ENCODE measurements at regions not wholly inside any gene's neighbourhood (a gene's known extent, or its start where the extent isn't known, plus 50 kb on each side); places are given as distances from the start of the nearest gene placed in this dataset.

DNA sequence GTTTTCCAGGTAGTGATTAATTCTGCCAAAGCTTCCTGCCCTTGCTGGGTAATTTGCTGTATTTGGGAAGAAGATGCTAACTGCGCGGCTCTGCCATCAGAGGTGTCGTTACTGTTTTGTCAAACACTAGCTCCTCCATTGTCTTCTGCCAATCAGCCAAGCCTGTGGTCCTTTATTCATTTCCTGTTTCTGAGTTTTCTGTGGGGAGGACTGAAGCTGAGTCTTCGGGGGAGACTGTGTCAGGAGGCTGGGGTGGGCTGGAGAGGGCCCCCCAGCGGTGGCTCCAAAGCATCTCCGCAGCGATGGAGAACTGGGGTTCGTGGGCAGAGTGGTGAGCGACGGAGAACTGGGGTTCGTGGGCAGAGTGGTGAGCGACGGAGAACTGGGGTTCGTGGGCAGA is 322.9 kb upstream of the B3GAT1 start:
- Histone ChIP-seq H2AFZ (ENCODE audit: low read depth, low read length) (no peak overlapping the region), H3K79me2 (ENCODE audit: insufficient read depth, low read length) (no peaks in the 10 kb centered on the region), H4K20me1 (ENCODE audit: insufficient read depth, low read length) (no peaks in the 10 kb centered on the region), H3K4me2 (ENCODE audit: low read length) (peak overlapping the region; percentile 21), H3K9me3 (ENCODE audit: insufficient read depth, low read depth, low read length) (peaks cover 3% of the 10 kb centered on the region), H3K9ac (ENCODE audit: low read length) (no peak overlapping the region), H3K36me3 (ENCODE audit: insufficient read depth, low read length) (no peaks in the 10 kb centered on the region), H3K4me1 (ENCODE audit: insufficient read depth, low read length) (peaks cover 2% of the 10 kb centered on the region), H3K27me3 (ENCODE audit: insufficient read depth, low read length) (no peaks in the 10 kb centered on the region), H3K27ac (ENCODE audit: low read depth, low read length) (no peak overlapping the region), H3K4me3 (ENCODE audit: insufficient read depth, low read depth, low read length) (no peak overlapping the region)
- no peaks in the 10 kb centered on the region for H3K9me3 Mint-ChIP-seq (ENCODE audit: unreplicated experiment)
- no peaks in the 10 kb centered on the region for H3K36me3 Mint-ChIP-seq (ENCODE audit: low read depth, unreplicated experiment)
- FAIRE-seq (no peak), DNase-seq (ENCODE audit: low read depth) (no peak)
- peaks cover 14% of the 10 kb centered on the region for H3K4me1 Mint-ChIP-seq (ENCODE audit: low read depth, unreplicated experiment)
- no peak overlapping the region for H3K27ac Mint-ChIP-seq (ENCODE audit: unreplicated experiment)
- H3K27me3 Mint-ChIP-seq (ENCODE audit: low read depth, unreplicated experiment): no peaks in the 10 kb centered on the region
- H3K4me3 Mint-ChIP-seq (ENCODE audit: unreplicated experiment): peak overlapping the region; percentile 27
- TF ChIP-seq, protein P1, sequence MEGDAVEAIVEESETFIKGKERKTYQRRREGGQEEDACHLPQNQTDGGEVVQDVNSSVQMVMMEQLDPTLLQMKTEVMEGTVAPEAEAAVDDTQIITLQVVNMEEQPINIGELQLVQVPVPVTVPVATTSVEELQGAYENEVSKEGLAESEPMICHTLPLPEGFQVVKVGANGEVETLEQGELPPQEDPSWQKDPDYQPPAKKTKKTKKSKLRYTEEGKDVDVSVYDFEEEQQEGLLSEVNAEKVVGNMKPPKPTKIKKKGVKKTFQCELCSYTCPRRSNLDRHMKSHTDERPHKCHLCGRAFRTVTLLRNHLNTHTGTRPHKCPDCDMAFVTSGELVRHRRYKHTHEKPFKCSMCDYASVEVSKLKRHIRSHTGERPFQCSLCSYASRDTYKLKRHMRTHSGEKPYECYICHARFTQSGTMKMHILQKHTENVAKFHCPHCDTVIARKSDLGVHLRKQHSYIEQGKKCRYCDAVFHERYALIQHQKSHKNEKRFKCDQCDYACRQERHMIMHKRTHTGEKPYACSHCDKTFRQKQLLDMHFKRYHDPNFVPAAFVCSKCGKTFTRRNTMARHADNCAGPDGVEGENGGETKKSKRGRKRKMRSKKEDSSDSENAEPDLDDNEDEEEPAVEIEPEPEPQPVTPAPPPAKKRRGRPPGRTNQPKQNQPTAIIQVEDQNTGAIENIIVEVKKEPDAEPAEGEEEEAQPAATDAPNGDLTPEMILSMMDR (IDR thresholded peaks at IDR 0.05; ENCODE audit: insufficient read depth, low read depth, low read length): no peak
- no peak for TF ChIP-seq EZH2 (IDR thresholded peaks at IDR 0.05; ENCODE audit: insufficient read depth, low read length)

DNA sequence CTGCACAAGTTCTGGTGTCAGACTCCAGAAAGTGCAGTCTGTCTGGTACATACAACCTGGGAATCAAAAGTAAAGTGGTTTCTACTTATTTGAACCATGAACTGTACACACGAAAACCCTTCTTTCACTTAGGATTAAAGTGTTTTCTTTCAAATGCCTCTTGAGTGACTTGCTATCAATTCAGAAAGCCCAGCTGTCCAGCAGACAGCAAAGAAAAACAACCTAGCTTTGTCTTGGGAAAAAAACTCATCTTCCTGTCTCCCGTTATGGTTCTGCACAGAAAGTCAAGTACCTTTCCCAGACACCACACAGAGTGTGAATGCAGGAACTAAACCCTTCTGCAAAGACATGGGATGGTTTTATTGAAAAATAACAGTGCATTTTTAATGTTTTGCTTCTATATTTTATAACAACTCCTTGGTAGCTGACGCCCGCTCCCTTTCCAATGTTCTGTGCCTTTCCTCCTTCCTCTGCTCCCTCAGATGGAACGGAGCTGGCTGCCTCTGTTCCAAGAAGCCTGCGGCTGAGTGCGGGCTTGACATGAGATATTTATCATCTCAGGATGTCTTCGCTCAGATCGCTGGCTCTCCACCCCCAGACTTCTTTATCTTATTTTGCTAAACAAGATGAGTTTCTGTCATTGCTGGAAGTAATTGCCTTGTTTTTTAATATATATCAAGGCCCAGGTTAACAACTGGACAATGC is 322.3 kb upstream of the B3GAT1 start:
- Histone ChIP-seq H3K9ac (ENCODE audit: low read length) (no peak overlapping the region), H3K27ac (ENCODE audit: low read depth, low read length) (no peak overlapping the region), H4K20me1 (ENCODE audit: insufficient read depth, low read length) (no peaks in the 10 kb centered on the region), H3K4me2 (ENCODE audit: low read length) (peak overlapping the region; percentile 21), H3K36me3 (ENCODE audit: insufficient read depth, low read length) (no peaks in the 10 kb centered on the region), H3K4me1 (ENCODE audit: insufficient read depth, low read length) (peaks cover 2% of the 10 kb centered on the region), H3K27me3 (ENCODE audit: insufficient read depth, low read length) (no peaks in the 10 kb centered on the region), H3K4me3 (ENCODE audit: insufficient read depth, low read depth, low read length) (no peak overlapping the region), H3K9me3 (ENCODE audit: insufficient read depth, low read depth, low read length) (peaks cover 3% of the 10 kb centered on the region), H2AFZ (ENCODE audit: low read depth, low read length) (no peak overlapping the region), H3K79me2 (ENCODE audit: insufficient read depth, low read length) (no peaks in the 10 kb centered on the region)
- H3K27ac Mint-ChIP-seq (ENCODE audit: unreplicated experiment): no peak overlapping the region
- DNase-seq (ENCODE audit: low read depth) (peak; percentile 10), FAIRE-seq (no peak)
- H3K27me3 Mint-ChIP-seq (ENCODE audit: low read depth, unreplicated experiment): no peaks in the 10 kb centered on the region
- peaks cover 14% of the 10 kb centered on the region for H3K4me1 Mint-ChIP-seq (ENCODE audit: low read depth, unreplicated experiment)
- TF ChIP-seq, protein P1 (IDR thresholded peaks at IDR 0.05; ENCODE audit: insufficient read depth, low read depth, low read length): no peak
- no peak for TF ChIP-seq EZH2 (IDR thresholded peaks at IDR 0.05; ENCODE audit: insufficient read depth, low read length)
- H3K4me3 Mint-ChIP-seq (ENCODE audit: unreplicated experiment): no peak overlapping the region
- no peaks in the 10 kb centered on the region for H3K36me3 Mint-ChIP-seq (ENCODE audit: low read depth, unreplicated experiment)
- H3K9me3 Mint-ChIP-seq (ENCODE audit: unreplicated experiment): no peaks in the 10 kb centered on the region

DNA sequence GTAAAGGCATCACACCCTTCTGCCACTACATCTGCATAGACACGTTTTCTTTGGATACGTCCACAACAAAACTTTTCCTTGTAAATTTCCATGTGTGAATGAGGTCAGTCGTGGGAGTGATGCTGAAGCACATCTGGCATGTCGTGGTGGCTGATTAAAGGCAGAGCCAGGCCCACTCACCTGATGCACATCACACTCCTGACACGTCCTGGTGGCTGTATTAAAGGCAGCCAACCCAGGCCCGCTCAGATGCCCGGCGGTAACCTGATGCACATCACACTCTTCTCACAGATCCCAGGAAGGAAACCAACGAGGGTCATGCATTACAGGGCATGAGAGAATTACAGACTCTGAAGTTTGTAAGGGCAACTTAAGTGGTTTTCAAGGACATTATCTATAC is 321.6 kb upstream of the B3GAT1 start:
- Histone ChIP-seq H3K27ac (ENCODE audit: low read depth, low read length) (no peak overlapping the region), H3K79me2 (ENCODE audit: insufficient read depth, low read length) (no peaks in the 10 kb centered on the region), H3K4me2 (ENCODE audit: low read length) (peak overlapping the region; percentile 21), H3K27me3 (ENCODE audit: insufficient read depth, low read length) (no peaks in the 10 kb centered on the region), H3K36me3 (ENCODE audit: insufficient read depth, low read length) (no peaks in the 10 kb centered on the region), H3K4me1 (ENCODE audit: insufficient read depth, low read length) (peaks cover 2% of the 10 kb centered on the region), H3K9ac (ENCODE audit: low read length) (no peak overlapping the region), H3K9me3 (ENCODE audit: insufficient read depth, low read depth, low read length) (peaks cover 3% of the 10 kb centered on the region), H4K20me1 (ENCODE audit: insufficient read depth, low read length) (no peaks in the 10 kb centered on the region), H3K4me3 (ENCODE audit: insufficient read depth, low read depth, low read length) (no peak overlapping the region), H2AFZ (ENCODE audit: low read depth, low read length) (no peak overlapping the region)
- Mint-ChIP-seq H3K27ac (ENCODE audit: unreplicated experiment) (no peak overlapping the region), H3K4me1 (ENCODE audit: low read depth, unreplicated experiment) (peaks cover 14% of the 10 kb centered on the region), H3K4me3 (ENCODE audit: unreplicated experiment) (no peak overlapping the region), H3K36me3 (ENCODE audit: low read depth, unreplicated experiment) (no peaks in the 10 kb centered on the region), H3K27me3 (ENCODE audit: low read depth, unreplicated experiment) (peaks cover 4% of the 10 kb centered on the region), H3K9me3 (ENCODE audit: unreplicated experiment) (no peaks in the 10 kb centered on the region)
- TF ChIP-seq EZH2 (IDR thresholded peaks at IDR 0.05; ENCODE audit: insufficient read depth, low read length): no peak
- TF ChIP-seq, protein P1 (IDR thresholded peaks at IDR 0.05; ENCODE audit: insufficient read depth, low read depth, low read length): no peak
- FAIRE-seq (no peak), DNase-seq (ENCODE audit: low read depth) (no peak)

Measured in astrocyte (in vitro differentiated cells and primary cell).